ENCODE measurements at regions not wholly inside any gene's neighbourhood (a gene's known extent, or its start where the extent isn't known, plus 50 kb on each side); places are given as distances from the start of the nearest gene placed in this dataset.

GRCh38 chr14:95616745-95617144, 69.5 kb upstream of the TCL1B start:
- TF ChIP-seq SP1 (CRISPR knock-in tag; conservative IDR thresholded peaks at IDR 0.05): no peak
- no peak for TF ChIP-seq ZNF396 (CRISPR knock-in tag; IDR thresholded peaks at IDR 0.05; ENCODE audit: borderline replicate concordance)
- TF ChIP-seq CTCF (IDR thresholded peaks at IDR 0.05): no peak
- no peak for TF ChIP-seq NFE2L1 (CRISPR knock-in tag; IDR thresholded peaks at IDR 0.05)
- no peak for TF ChIP-seq E2F4 (CRISPR knock-in tag; IDR thresholded peaks at IDR 0.05; ENCODE audit: borderline replicate concordance, low read depth)
- TF ChIP-seq ZNF121 (CRISPR knock-in tag; IDR thresholded peaks at IDR 0.05): no peak
- no peak for TF ChIP-seq SMAD3 (CRISPR knock-in tag; IDR thresholded peaks at IDR 0.05; ENCODE audit: borderline replicate concordance)
